ENCODE measurements at regions not wholly inside any gene's neighbourhood (a gene's known extent, or its start where the extent isn't known, plus 50 kb on each side); places are given as distances from the start of the nearest gene placed in this dataset.

DNA sequence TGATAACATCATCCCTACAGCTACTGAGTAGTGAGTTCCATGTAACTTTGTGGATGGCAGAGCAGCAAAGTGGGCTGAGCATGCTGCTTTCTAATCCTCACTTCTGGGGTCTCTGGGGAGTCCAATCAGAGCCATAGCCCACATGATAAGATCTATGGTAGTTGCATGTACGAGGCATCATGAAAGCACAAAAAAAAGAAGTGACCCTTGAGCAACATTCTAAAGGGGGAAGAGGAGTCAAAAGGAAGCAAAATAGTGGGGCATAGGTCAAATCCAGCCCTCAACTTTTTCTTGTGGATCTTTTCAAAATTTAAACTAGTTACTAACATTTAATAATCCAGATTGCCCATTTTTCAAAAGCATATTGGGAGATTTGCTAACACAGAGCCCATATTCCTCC is 208.5 kb upstream of the TOX3 start:
- no peak overlapping the region for H3K27ac ChIP-seq
- POLR2A ChIA-PET = no interaction called here
- ATAC-seq (no peak), DNase-seq (ENCODE audit: low read depth in 1 of 2, low spot score in 1 of 2) (no peak), FAIRE-seq (no peak)
- WGBS (ENCODE audit: missing lambda C conversion rate) = 5% methylated on average over 1 of the region's 1 CpG
- H3K9me3 ChIP-seq = 0 out of 3 replicates have a peak, but pooled peaks cover 8% of the 10 kb centered on the region
- no peaks in the 10 kb centered on the region for H3K4me1 ChIP-seq
- no peak overlapping the region for H3K4me3 ChIP-seq
- no peak overlapping the region for H3K4me2 ChIP-seq
- CTCF ChIA-PET = no interaction called here
- TF ChIP-seq CBX8 (IDR thresholded peaks at IDR 0.05) (no peak), ZNF302 (CRISPR knock-in tag; IDR thresholded peaks at IDR 0.05) (no peak), NR3C1 (IDR thresholded peaks at IDR 0.05) (no peak), CHD4 (IDR thresholded peaks at IDR 0.05; ENCODE audit: borderline replicate concordance) (no peak), SREBF2 (IDR thresholded peaks at IDR 0.05) (no peak), JUNB (IDR thresholded peaks at IDR 0.05) (no peak), FOSL2 (IDR thresholded peaks at IDR 0.05) (no peak), FOSL2 (CRISPR knock-in tag; IDR thresholded peaks at IDR 0.05) (no peak), HEYL (CRISPR knock-in tag; IDR thresholded peaks at IDR 0.05) (no peak), CHD2 (IDR thresholded peaks at IDR 0.05; ENCODE audit: low read length, partially characterized antibody) (no peak), EHF (CRISPR knock-in tag; IDR thresholded peaks at IDR 0.05) (no peak), SMC3 (IDR thresholded peaks at IDR 0.05) (no peak), ZSCAN20 (CRISPR knock-in tag; IDR thresholded peaks at IDR 0.05) (no peak)
- TF ChIP-seq, protein P1, sequence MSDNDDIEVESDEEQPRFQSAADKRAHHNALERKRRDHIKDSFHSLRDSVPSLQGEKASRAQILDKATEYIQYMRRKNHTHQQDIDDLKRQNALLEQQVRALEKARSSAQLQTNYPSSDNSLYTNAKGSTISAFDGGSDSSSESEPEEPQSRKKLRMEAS (IDR thresholded peaks at IDR 0.05) = no peak
- TF ChIP-seq, protein P2, sequence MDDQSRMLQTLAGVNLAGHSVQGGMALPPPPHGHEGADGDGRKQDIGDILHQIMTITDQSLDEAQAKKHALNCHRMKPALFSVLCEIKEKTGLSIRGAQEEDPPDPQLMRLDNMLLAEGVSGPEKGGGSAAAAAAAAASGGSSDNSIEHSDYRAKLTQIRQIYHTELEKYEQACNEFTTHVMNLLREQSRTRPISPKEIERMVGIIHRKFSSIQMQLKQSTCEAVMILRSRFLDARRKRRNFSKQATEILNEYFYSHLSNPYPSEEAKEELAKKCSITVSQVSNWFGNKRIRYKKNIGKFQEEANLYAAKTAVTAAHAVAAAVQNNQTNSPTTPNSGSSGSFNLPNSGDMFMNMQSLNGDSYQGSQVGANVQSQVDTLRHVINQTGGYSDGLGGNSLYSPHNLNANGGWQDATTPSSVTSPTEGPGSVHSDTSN (IDR thresholded peaks at IDR 0.05) = no peak
- TF ChIP-seq, protein P3, sequence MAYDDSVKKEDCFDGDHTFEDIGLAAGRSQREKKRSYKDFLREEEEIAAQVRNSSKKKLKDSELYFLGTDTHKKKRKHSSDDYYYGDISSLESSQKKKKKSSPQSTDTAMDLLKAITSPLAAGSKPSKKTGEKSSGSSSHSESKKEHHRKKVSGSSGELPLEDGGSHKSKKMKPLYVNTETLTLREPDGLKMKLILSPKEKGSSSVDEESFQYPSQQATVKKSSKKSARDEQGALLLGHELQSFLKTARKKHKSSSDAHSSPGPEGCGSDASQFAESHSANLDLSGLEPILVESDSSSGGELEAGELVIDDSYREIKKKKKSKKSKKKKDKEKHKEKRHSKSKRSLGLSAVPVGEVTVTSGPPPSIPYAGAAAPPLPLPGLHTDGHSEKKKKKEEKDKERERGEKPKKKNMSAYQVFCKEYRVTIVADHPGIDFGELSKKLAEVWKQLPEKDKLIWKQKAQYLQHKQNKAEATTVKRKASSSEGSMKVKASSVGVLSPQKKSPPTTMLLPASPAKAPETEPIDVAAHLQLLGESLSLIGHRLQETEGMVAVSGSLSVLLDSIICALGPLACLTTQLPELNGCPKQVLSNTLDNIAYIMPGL (CRISPR knock-in tag; IDR thresholded peaks at IDR 0.05; ENCODE audit: borderline replicate concordance) = no peak
- TF ChIP-seq, protein P4, sequence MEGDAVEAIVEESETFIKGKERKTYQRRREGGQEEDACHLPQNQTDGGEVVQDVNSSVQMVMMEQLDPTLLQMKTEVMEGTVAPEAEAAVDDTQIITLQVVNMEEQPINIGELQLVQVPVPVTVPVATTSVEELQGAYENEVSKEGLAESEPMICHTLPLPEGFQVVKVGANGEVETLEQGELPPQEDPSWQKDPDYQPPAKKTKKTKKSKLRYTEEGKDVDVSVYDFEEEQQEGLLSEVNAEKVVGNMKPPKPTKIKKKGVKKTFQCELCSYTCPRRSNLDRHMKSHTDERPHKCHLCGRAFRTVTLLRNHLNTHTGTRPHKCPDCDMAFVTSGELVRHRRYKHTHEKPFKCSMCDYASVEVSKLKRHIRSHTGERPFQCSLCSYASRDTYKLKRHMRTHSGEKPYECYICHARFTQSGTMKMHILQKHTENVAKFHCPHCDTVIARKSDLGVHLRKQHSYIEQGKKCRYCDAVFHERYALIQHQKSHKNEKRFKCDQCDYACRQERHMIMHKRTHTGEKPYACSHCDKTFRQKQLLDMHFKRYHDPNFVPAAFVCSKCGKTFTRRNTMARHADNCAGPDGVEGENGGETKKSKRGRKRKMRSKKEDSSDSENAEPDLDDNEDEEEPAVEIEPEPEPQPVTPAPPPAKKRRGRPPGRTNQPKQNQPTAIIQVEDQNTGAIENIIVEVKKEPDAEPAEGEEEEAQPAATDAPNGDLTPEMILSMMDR (IDR thresholded peaks at IDR 0.05) = no peak
- TF ChIP-seq, protein P5, sequence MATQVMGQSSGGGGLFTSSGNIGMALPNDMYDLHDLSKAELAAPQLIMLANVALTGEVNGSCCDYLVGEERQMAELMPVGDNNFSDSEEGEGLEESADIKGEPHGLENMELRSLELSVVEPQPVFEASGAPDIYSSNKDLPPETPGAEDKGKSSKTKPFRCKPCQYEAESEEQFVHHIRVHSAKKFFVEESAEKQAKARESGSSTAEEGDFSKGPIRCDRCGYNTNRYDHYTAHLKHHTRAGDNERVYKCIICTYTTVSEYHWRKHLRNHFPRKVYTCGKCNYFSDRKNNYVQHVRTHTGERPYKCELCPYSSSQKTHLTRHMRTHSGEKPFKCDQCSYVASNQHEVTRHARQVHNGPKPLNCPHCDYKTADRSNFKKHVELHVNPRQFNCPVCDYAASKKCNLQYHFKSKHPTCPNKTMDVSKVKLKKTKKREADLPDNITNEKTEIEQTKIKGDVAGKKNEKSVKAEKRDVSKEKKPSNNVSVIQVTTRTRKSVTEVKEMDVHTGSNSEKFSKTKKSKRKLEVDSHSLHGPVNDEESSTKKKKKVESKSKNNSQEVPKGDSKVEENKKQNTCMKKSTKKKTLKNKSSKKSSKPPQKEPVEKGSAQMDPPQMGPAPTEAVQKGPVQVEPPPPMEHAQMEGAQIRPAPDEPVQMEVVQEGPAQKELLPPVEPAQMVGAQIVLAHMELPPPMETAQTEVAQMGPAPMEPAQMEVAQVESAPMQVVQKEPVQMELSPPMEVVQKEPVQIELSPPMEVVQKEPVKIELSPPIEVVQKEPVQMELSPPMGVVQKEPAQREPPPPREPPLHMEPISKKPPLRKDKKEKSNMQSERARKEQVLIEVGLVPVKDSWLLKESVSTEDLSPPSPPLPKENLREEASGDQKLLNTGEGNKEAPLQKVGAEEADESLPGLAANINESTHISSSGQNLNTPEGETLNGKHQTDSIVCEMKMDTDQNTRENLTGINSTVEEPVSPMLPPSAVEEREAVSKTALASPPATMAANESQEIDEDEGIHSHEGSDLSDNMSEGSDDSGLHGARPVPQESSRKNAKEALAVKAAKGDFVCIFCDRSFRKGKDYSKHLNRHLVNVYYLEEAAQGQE (IDR thresholded peaks at IDR 0.05) = no peak
- TF ChIP-seq, protein P6, sequence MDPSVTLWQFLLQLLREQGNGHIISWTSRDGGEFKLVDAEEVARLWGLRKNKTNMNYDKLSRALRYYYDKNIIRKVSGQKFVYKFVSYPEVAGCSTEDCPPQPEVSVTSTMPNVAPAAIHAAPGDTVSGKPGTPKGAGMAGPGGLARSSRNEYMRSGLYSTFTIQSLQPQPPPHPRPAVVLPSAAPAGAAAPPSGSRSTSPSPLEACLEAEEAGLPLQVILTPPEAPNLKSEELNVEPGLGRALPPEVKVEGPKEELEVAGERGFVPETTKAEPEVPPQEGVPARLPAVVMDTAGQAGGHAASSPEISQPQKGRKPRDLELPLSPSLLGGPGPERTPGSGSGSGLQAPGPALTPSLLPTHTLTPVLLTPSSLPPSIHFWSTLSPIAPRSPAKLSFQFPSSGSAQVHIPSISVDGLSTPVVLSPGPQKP (IDR thresholded peaks at IDR 0.05; ENCODE audit: low read depth, low read length) = no peak
- TF ChIP-seq, protein P7, sequence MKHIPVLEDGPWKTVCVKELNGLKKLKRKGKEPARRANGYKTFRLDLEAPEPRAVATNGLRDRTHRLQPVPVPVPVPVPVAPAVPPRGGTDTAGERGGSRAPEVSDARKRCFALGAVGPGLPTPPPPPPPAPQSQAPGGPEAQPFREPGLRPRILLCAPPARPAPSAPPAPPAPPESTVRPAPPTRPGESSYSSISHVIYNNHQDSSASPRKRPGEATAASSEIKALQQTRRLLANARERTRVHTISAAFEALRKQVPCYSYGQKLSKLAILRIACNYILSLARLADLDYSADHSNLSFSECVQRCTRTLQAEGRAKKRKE (CRISPR knock-in tag; IDR thresholded peaks at IDR 0.05; ENCODE audit: low read depth) = no peak

All from A549 (cell line).